Calu3 (cell line): ENCODE measurements at regions not wholly inside any gene's neighbourhood (a gene's known extent, or its start where the extent isn't known, plus 50 kb on each side); places are given as distances from the start of the nearest gene placed in this dataset.
"Not testable (repeated sequence)": the region's sequence is repeated elsewhere in the genome, so short reads cannot be mapped to it uniquely, and the experiment has no call there.

Experiments used
- BruUV-seq: library from RNA; stranded (reverse); fragments of 400-500 nt; replicated peaks from 2 replicates; lab custom pipeline; 2021; lab: Mats Ljungman, UMichigan
- CTCF ChIA-PET: fragments of 300-600 bp; sonication (Branson Sonifier 250); formaldehyde crosslinking; loops from one replicate; lab custom pipeline; 2022; ENCODE audit warnings: antibody characterized with exemption; lab: Charles Lee
- DNase-seq: peaks from one replicate; pipeline ENCODE4 v3.0.0; 2022
- H3K27ac Mint-ChIP-seq: one replicate; pipeline ENCODE4 v1.8.0; 2022; ENCODE audit warnings: mixed read lengths; ENCODE audit not compliant: unreplicated experiment
- H3K27me3 Mint-ChIP-seq: one replicate; pipeline ENCODE4 v1.8.0; 2022; ENCODE audit warnings: mixed read lengths; ENCODE audit not compliant: unreplicated experiment
- H3K36me3 Mint-ChIP-seq: one replicate; pipeline ENCODE4 v1.8.0; 2022; ENCODE audit warnings: mild to moderate bottlenecking, moderate library complexity, mixed read lengths; ENCODE audit not compliant: insufficient read depth, unreplicated experiment
- H3K4me1 Mint-ChIP-seq: one replicate; pipeline ENCODE4 v1.8.0; 2022; ENCODE audit warnings: mild to moderate bottlenecking, low read depth, mixed read lengths; ENCODE audit not compliant: unreplicated experiment
- H3K4me3 Mint-ChIP-seq: one replicate; pipeline ENCODE4 v1.8.0; 2022; ENCODE audit warnings: mild to moderate bottlenecking, low read depth, moderate library complexity, mixed read lengths; ENCODE audit not compliant: unreplicated experiment
- H3K9me3 Mint-ChIP-seq: one replicate; pipeline ENCODE4 v1.8.0; 2022; ENCODE audit warnings: low read depth, mixed read lengths; ENCODE audit not compliant: unreplicated experiment
- intact Hi-C: fragments of 100-400 bp; cut with micrococcal nuclease; formaldehyde crosslinking; loops from one replicate; pipeline ENCODE4 v1.10.0; 2022; ENCODE audit not compliant: unreplicated experiment
- TF ChIP-seq, protein P1 (sequence below): fragments of 200-600 bp; IDR thresholded peaks from one replicate; pipeline ENCODE4 v1.8.0; 2022; ENCODE audit warnings: antibody characterized with exemption; ENCODE audit not compliant: unreplicated experiment

DNA sequence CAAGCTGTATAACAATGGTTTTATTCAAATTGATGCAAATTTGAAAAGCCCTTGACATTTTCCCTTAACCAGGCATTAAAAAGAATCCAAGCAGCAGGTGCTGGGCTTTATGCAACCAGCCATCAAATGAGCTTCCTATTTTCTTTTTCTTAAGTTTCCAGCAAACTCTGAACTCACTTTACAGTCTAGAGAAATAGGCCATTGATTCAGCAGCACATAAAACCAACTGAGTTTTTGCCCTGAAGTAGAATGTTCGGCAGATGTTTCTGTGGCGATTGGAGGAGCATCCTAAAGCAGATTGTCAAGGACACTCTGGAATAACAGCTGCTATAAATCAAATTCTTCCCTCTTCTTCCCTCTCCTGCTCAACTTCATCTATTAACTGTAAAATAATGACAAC lies 582.8 kb upstream of the CPEB2 start:
- TF ChIP-seq, protein P1, sequence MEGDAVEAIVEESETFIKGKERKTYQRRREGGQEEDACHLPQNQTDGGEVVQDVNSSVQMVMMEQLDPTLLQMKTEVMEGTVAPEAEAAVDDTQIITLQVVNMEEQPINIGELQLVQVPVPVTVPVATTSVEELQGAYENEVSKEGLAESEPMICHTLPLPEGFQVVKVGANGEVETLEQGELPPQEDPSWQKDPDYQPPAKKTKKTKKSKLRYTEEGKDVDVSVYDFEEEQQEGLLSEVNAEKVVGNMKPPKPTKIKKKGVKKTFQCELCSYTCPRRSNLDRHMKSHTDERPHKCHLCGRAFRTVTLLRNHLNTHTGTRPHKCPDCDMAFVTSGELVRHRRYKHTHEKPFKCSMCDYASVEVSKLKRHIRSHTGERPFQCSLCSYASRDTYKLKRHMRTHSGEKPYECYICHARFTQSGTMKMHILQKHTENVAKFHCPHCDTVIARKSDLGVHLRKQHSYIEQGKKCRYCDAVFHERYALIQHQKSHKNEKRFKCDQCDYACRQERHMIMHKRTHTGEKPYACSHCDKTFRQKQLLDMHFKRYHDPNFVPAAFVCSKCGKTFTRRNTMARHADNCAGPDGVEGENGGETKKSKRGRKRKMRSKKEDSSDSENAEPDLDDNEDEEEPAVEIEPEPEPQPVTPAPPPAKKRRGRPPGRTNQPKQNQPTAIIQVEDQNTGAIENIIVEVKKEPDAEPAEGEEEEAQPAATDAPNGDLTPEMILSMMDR = no peak
- Mint-ChIP-seq H3K4me1 (no peaks in the 10 kb centered on the region), H3K27ac (no peak overlapping the region), H3K9me3 (no peaks in the 10 kb centered on the region), H3K27me3 (no peaks in the 10 kb centered on the region), H3K4me3 (no peak overlapping the region), H3K36me3 (no peaks in the 10 kb centered on the region)
- no peak for DNase-seq
- CTCF ChIA-PET = no interaction called here
- no TSS peak for BruUV-seq
- intact Hi-C loops = no loop called here

DNA sequence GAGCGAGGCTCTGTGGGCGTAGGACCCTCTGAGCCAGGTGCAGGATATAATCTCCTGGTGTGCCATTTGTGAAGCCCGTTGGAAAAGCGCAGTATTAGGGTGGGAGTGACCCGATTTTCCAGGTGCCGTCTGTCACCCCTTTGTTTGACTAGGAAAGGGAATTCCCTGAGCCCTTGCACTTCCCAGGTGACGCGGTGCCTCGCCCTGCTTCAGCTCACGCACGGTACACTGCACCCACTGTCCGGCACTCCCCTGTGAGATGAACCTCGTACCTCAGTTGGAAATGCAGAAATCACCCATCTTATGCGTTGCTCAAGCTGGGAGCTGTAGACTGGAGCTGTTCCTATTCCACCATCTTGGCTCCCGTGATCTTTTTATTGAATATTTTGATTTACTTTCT lies 576.0 kb upstream of the CPEB2 start:
- H3K27ac Mint-ChIP-seq, H3K4me3 Mint-ChIP-seq, CTCF ChIA-PET, H3K27me3 Mint-ChIP-seq, H3K4me1 Mint-ChIP-seq, BruUV-seq, H3K36me3 Mint-ChIP-seq, H3K9me3 Mint-ChIP-seq, intact Hi-C loops, DNase-seq: not testable (repeated sequence)

DNA sequence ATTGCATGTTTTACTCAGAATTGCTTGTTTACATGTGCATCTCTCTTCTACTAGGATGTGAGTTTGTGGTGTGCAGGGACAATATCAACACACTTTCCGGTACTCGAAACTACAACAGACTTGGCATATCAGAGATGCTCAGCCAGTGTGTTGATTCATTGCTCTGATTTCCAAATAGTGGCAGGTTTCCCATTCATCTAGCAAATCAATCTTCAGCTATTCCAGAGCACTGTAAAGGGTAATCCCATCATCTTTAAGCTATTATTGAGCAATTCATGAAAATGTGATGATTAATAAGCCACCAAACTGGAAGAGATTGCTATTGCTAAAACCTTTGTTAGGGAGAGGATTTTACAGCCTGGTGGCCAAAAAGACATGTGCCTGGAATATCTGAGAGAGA lies 574.2 kb upstream of the CPEB2 start:
- H3K27me3 Mint-ChIP-seq = no peaks in the 10 kb centered on the region
- H3K27ac Mint-ChIP-seq = no peak overlapping the region
- CTCF ChIA-PET = no interaction called here
- H3K4me3 Mint-ChIP-seq = no peak overlapping the region
- TF ChIP-seq, protein P1 = no peak
- no peaks in the 10 kb centered on the region for H3K4me1 Mint-ChIP-seq
- DNase-seq = no peak
- BruUV-seq = no TSS peak
- H3K36me3 Mint-ChIP-seq = no peaks in the 10 kb centered on the region
- intact Hi-C loops = no loop called here
- H3K9me3 Mint-ChIP-seq = no peaks in the 10 kb centered on the region

DNA sequence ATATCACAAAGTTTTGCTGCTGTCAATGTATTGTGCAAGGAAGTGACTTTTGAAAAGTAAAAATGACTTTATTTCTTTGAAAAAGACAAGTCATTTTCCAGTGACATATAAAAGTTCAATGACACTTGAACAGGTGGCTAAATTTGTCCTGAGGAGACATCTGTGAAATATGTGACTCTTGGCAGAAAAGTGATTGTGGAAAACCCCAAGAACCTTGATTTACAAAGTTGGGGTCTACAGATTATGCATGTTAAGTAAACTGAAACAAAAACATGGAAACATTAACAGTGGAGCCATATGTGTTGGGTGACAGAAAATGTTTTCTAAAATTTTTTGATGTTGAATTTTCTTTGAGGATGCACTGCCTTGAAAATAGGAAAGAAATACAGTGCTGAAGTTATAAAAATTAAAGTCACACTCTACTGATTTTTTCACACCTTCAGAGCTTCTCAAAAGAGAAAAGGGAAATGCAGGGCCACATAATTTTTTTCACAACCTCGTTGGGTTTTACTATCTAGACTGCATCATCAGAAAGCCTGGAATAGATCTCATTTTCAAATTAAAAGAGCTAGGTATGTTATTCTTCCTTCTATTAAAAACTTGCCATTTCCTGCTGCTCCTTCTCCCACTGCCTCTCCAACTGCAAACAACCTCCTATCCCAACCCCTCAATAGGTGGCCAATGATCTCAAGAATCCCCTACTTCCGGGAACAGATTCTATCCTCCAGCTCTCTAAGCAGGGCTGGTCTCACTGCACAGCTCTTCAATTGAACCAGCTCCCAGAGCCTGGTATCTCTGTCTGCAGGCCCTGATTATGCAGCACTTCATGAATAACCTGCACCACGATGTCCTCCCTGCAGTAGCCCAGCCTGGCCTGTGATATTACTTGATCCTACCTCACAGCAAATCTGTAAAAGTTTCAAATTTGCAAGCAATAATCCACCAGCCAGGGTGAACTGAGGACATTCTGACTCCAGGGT lies 570.8 kb upstream of the CPEB2 start:
- TF ChIP-seq, protein P1 = no peak
- CTCF ChIA-PET = no interaction called here
- Mint-ChIP-seq H3K36me3 (no peaks in the 10 kb centered on the region), H3K4me3 (no peak overlapping the region), H3K9me3 (no peaks in the 10 kb centered on the region), H3K27me3 (no peaks in the 10 kb centered on the region), H3K4me1 (no peaks in the 10 kb centered on the region), H3K27ac (no peak overlapping the region)
- no peak for DNase-seq
- BruUV-seq = no TSS peak
- intact Hi-C loops = no loop called here

DNA sequence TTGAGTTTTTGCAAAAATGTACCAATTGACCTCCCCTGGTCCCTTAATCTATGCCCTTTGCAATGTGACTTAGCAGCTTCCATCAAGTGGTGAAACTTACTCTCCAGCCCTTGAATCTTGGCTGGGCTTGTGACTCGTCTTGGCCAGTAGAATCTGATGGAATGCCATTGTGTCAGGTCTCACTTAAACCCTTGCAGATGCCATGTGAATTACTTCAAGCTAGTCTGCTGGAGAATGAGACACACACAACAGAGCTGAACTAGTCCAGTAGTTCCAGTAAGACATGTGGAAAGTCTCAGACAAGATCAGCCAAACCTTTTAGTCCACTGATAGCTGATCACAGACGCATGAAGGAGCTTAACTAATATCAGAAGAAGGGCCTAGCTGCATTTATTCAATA lies 567.8 kb upstream of the CPEB2 start:
- DNase-seq = no peak
- Mint-ChIP-seq H3K4me3 (no peak overlapping the region), H3K27ac (no peak overlapping the region), H3K9me3 (peaks cover under 1% of the 10 kb centered on the region), H3K36me3 (no peaks in the 10 kb centered on the region), H3K4me1 (no peaks in the 10 kb centered on the region), H3K27me3 (no peaks in the 10 kb centered on the region)
- BruUV-seq = no TSS peak
- TF ChIP-seq, protein P1 = no peak
- CTCF ChIA-PET = interaction anchor here (0.5 kb wide), 1 partner anchor 904 kb away, joined by 5 read pairs; no protein-coding TSS in a partner anchor
- intact Hi-C loops = no loop called here
